ENCODE measurements at regions not wholly inside any gene's neighbourhood (a gene's known extent, or its start where the extent isn't known, plus 50 kb on each side); places are given as distances from the start of the nearest gene placed in this dataset.

GRCh38 chrX:122168241-122168640 is 1015.8 kb upstream of the GRIA3 start:
- no peaks in the 10 kb centered on the region for H3K36me3 ChIP-seq (ENCODE audit: low read depth, missing control alignments)
- no peaks in the 10 kb centered on the region for H3K4me1 ChIP-seq
- H3K4me3 ChIP-seq = no peak overlapping the region
- no peak for TF ChIP-seq POLR2A (IDR thresholded peaks at IDR 0.05)
- TF ChIP-seq CTCF (IDR thresholded peaks at IDR 0.05) = no peak
- H3K9me3 ChIP-seq = no peaks in the 10 kb centered on the region
- H3K27me3 ChIP-seq = no peaks in the 10 kb centered on the region
- no peak for DNase-seq
- WGBS, 2 donors = 59 to 65% methylated on average over 2 of the region's 2 CpGs
- no peak overlapping the region for H3K27ac ChIP-seq
- intact Hi-C loops (cut with DNase I; ENCODE audit: low total_unique reads) = no loop called here

- TF ChIP-seq CTCF (IDR thresholded peaks at IDR 0.05) = no peak
- no peak for TF ChIP-seq POLR2A (IDR thresholded peaks at IDR 0.05)
- Histone ChIP-seq H3K4me1 (no peaks in the 10 kb centered on the region), H3K27me3 (no peaks in the 10 kb centered on the region), H3K9me3 (no peaks in the 10 kb centered on the region), H3K4me3 (no peak overlapping the region), H3K36me3 (ENCODE audit: low read depth, missing control alignments) (no peaks in the 10 kb centered on the region), H3K27ac (no peak overlapping the region)
- intact Hi-C loops (cut with DNase I; ENCODE audit: low total_unique reads) = no loop called here
- no peak for DNase-seq
- 80 to 86% methylated on average over 1 of the region's 1 CpG for WGBS, 2 donors
Measured at GRCh38 chrX:122184791-122185190, 999.3 kb upstream of the GRIA3 start.

- H3K27me3 ChIP-seq = no peaks in the 10 kb centered on the region
- H3K36me3 ChIP-seq (ENCODE audit: low read depth, missing control alignments) = no peaks in the 10 kb centered on the region
- H3K9me3 ChIP-seq = no peaks in the 10 kb centered on the region
- no peak for DNase-seq
- H3K27ac ChIP-seq = no peak overlapping the region
- TF ChIP-seq CTCF (IDR thresholded peaks at IDR 0.05) (no peak), POLR2A (IDR thresholded peaks at IDR 0.05) (no peak)
- WGBS, 2 donors = 73 to 75% methylated on average over 2 of the region's 2 CpGs
- no peaks in the 10 kb centered on the region for H3K4me1 ChIP-seq
- intact Hi-C loops (cut with DNase I; ENCODE audit: low total_unique reads) = no loop called here
- no peak overlapping the region for H3K4me3 ChIP-seq
Measured at GRCh38 chrX:122187069-122187713, 996.9 kb upstream of the GRIA3 start.

GRCh38 chrX:122188751-122189150 is 995.3 kb upstream of the GRIA3 start:
- no peaks in the 10 kb centered on the region for H3K9me3 ChIP-seq
- 85 to 92% methylated on average over 2 of the region's 2 CpGs for WGBS, 2 donors
- no peaks in the 10 kb centered on the region for H3K4me1 ChIP-seq
- intact Hi-C loops (cut with DNase I; ENCODE audit: low total_unique reads) = no loop called here
- no peak overlapping the region for H3K27ac ChIP-seq
- H3K36me3 ChIP-seq (ENCODE audit: low read depth, missing control alignments) = no peaks in the 10 kb centered on the region
- H3K4me3 ChIP-seq = no peak overlapping the region
- no peak for DNase-seq
- TF ChIP-seq CTCF (IDR thresholded peaks at IDR 0.05) (no peak), POLR2A (IDR thresholded peaks at IDR 0.05) (no peak)
- H3K27me3 ChIP-seq = no peaks in the 10 kb centered on the region

- intact Hi-C loops (cut with DNase I; ENCODE audit: low total_unique reads) = no loop called here
Measured at GRCh38 chrX:122196343-122196742, 987.7 kb upstream of the GRIA3 start.

More at GRCh38 chrX:122196343-122196742, 987.7 kb upstream of the GRIA3 start:
- Histone ChIP-seq H3K27ac (no peak overlapping the region), H3K27me3 (no peaks in the 10 kb centered on the region), H3K9me3 (no peaks in the 10 kb centered on the region), H3K4me3 (no peak overlapping the region), H3K36me3 (ENCODE audit: low read depth, missing control alignments) (no peaks in the 10 kb centered on the region), H3K4me1 (no peaks in the 10 kb centered on the region)
- DNase-seq = no peak
- 58 to 66% methylated on average over 4 to 5 of the region's 5 CpGs for WGBS, 2 donors
- TF ChIP-seq POLR2A (IDR thresholded peaks at IDR 0.05) (no peak), CTCF (IDR thresholded peaks at IDR 0.05) (no peak)

Data from testis (tissue), 2 donors.